Neural crest cell (in vitro differentiated cells): ENCODE measurements at regions not wholly inside any gene's neighbourhood (a gene's known extent, or its start where the extent isn't known, plus 50 kb on each side); places are given as distances from the start of the nearest gene placed in this dataset.

Experiments
- DNase-seq: peaks from one replicate; pipeline ENCODE4 v3.0.0; 2021; ENCODE audit warnings: low read depth, mixed read lengths, low spot score
- H3K27ac Mint-ChIP-seq: one replicate; pipeline ENCODE4 v1.8.0; 2021; ENCODE audit warnings: mild to moderate bottlenecking, mixed read lengths; ENCODE audit not compliant: unreplicated experiment
- H3K27me3 Mint-ChIP-seq: 2 replicates; pipeline ENCODE4 v1.8.0; 2021; ENCODE audit warnings: low read depth, mild to moderate bottlenecking, mixed read lengths
- H3K36me3 Mint-ChIP-seq: 2 replicates; pipeline ENCODE4 v1.8.0; 2021; ENCODE audit warnings: low read depth, mild to moderate bottlenecking, mixed read lengths
- H3K4me1 Mint-ChIP-seq: 2 replicates; pipeline ENCODE4 v1.8.0; 2021; ENCODE audit warnings: mixed read lengths
- H3K4me3 Mint-ChIP-seq: one replicate; pipeline ENCODE4 v1.8.0; 2021; ENCODE audit warnings: mild to moderate bottlenecking, mixed read lengths
- H3K9me3 Mint-ChIP-seq: 2 replicates; pipeline ENCODE4 v1.8.0; 2021; ENCODE audit warnings: mixed read lengths
- CTCF ChIP-seq: fragments of 200-600 bp; sonication (generic); conservative IDR thresholded peaks from 2 replicates; pipeline ENCODE4 v1.5.0; 2021; ENCODE audit warnings: antibody characterized with exemption, mild to moderate bottlenecking

- no peak for TF ChIP-seq CTCF
- H3K36me3 Mint-ChIP-seq = no peaks in the 10 kb centered on the region
- H3K27me3 Mint-ChIP-seq = no peaks in the 10 kb centered on the region
- no peaks in the 10 kb centered on the region for H3K9me3 Mint-ChIP-seq
- H3K4me3 Mint-ChIP-seq = no peak overlapping the region
- DNase-seq = no peak
- no peak overlapping the region for H3K27ac Mint-ChIP-seq
- peaks cover 7% of the 10 kb centered on the region for H3K4me1 Mint-ChIP-seq
Observed at GRCh38 chr12:77599782-77600467, 230.8 kb upstream of the NAV3 start.

GRCh38 chr12:77594366-77594765 is 236.3 kb upstream of the NAV3 start:
- Mint-ChIP-seq H3K27me3 (no peaks in the 10 kb centered on the region), H3K27ac (no peak overlapping the region), H3K4me1 (no peaks in the 10 kb centered on the region), H3K36me3 (no peaks in the 10 kb centered on the region), H3K9me3 (no peaks in the 10 kb centered on the region), H3K4me3 (no peak overlapping the region)
- no peak for TF ChIP-seq CTCF
- no peak for DNase-seq

- Mint-ChIP-seq H3K4me1 (no peaks in the 10 kb centered on the region), H3K4me3 (no peak overlapping the region), H3K36me3 (no peaks in the 10 kb centered on the region), H3K27me3 (no peaks in the 10 kb centered on the region), H3K27ac (no peak overlapping the region), H3K9me3 (no peaks in the 10 kb centered on the region)
- no peak for TF ChIP-seq CTCF
- no peak for DNase-seq
Observed at GRCh38 chr12:77592836-77593235, 237.9 kb upstream of the NAV3 start.

GRCh38 chr12:77591959-77592743 is 238.5 kb upstream of the NAV3 start:
- Mint-ChIP-seq H3K27me3 (no peaks in the 10 kb centered on the region), H3K9me3 (no peaks in the 10 kb centered on the region), H3K36me3 (no peaks in the 10 kb centered on the region), H3K4me1 (no peaks in the 10 kb centered on the region), H3K4me3 (no peak overlapping the region), H3K27ac (no peak overlapping the region)
- no peak for DNase-seq
- TF ChIP-seq CTCF = no peak

GRCh38 chr12:77590306-77590705 is 240.4 kb upstream of the NAV3 start:
- Mint-ChIP-seq H3K4me1 (no peaks in the 10 kb centered on the region), H3K36me3 (no peaks in the 10 kb centered on the region), H3K27ac (no peak overlapping the region), H3K27me3 (no peaks in the 10 kb centered on the region), H3K9me3 (no peaks in the 10 kb centered on the region), H3K4me3 (no peak overlapping the region)
- DNase-seq = no peak
- TF ChIP-seq CTCF = no peak
